ENCODE measurements at regions not wholly inside any gene's neighbourhood (a gene's known extent, or its start where the extent isn't known, plus 50 kb on each side); places are given as distances from the start of the nearest gene placed in this dataset.

- TF ChIP-seq, protein P1, sequence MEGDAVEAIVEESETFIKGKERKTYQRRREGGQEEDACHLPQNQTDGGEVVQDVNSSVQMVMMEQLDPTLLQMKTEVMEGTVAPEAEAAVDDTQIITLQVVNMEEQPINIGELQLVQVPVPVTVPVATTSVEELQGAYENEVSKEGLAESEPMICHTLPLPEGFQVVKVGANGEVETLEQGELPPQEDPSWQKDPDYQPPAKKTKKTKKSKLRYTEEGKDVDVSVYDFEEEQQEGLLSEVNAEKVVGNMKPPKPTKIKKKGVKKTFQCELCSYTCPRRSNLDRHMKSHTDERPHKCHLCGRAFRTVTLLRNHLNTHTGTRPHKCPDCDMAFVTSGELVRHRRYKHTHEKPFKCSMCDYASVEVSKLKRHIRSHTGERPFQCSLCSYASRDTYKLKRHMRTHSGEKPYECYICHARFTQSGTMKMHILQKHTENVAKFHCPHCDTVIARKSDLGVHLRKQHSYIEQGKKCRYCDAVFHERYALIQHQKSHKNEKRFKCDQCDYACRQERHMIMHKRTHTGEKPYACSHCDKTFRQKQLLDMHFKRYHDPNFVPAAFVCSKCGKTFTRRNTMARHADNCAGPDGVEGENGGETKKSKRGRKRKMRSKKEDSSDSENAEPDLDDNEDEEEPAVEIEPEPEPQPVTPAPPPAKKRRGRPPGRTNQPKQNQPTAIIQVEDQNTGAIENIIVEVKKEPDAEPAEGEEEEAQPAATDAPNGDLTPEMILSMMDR (IDR thresholded peaks at IDR 0.05; ENCODE audit: borderline replicate concordance, extremely low read depth, low read length, poor library complexity, severe bottlenecking), result no peak
- TF ChIP-seq EZH2 (IDR thresholded peaks at IDR 0.05; ENCODE audit: borderline replicate concordance, low read depth, low read length, severe bottlenecking), result no peak
Observed at GRCh38 chr13:70415136-70415535, 306.9 kb upstream of the KLHL1 start.

Data from DND-41 (cell line).